Smooth muscle cell (in vitro differentiated cells): ENCODE measurements at regions not wholly inside any gene's neighbourhood (a gene's known extent, or its start where the extent isn't known, plus 50 kb on each side); places are given as distances from the start of the nearest gene placed in this dataset.

Experiments used
- DNase-seq: peaks from one replicate; lab custom pipeline; 2025; ENCODE audit not compliant: unreplicated experiment; lab: John Stamatoyannopoulos, UW
- H2AFZ ChIP-seq: fragments of 200-600 bp; sonication (generic); 2 replicates; pipeline ENCODE4 v1.6.0; 2016; ENCODE audit warnings: antibody characterized with exemption, low read depth, mild to moderate bottlenecking
- H3F3A ChIP-seq: fragments of 200-600 bp; sonication (generic); 2 replicates; pipeline ENCODE4 v1.6.0; 2017; ENCODE audit warnings: antibody characterized with exemption, low read depth
- H3K27ac ChIP-seq: fragments of 200-600 bp; sonication (generic); 2 replicates; pipeline ENCODE4 v1.5.1; 2016; ENCODE audit warnings: low read depth, mild to moderate bottlenecking
- H3K27me3 ChIP-seq: fragments of 200-600 bp; sonication (generic); 2 replicates; pipeline ENCODE4 v1.6.1; 2016; ENCODE audit warnings: low read depth, mild to moderate bottlenecking
- H3K36me3 ChIP-seq: fragments of 200-600 bp; sonication (generic); 2 replicates; pipeline ENCODE4 v1.5.1; 2016; ENCODE audit warnings: low read depth
- H3K4me1 ChIP-seq: fragments of 200-600 bp; sonication (generic); 2 replicates; pipeline ENCODE4 v1.5.1; 2016; ENCODE audit warnings: low read depth
- H3K4me2 ChIP-seq: fragments of 200-600 bp; sonication (generic); 2 replicates; pipeline ENCODE4 v1.6.0; 2016; ENCODE audit warnings: mild to moderate bottlenecking
- H3K4me3 ChIP-seq: fragments of 200-600 bp; sonication (generic); 2 replicates; pipeline ENCODE4 v1.5.1; 2016; ENCODE audit warnings: mild to moderate bottlenecking
- H3K79me2 ChIP-seq: fragments of 200-600 bp; sonication (generic); 2 replicates; pipeline ENCODE4 v1.6.0; 2016; ENCODE audit warnings: low read depth, mild to moderate bottlenecking
- H3K9ac ChIP-seq: fragments of 200-600 bp; sonication (generic); 2 replicates; pipeline ENCODE4 v1.6.0; 2016; ENCODE audit warnings: low read depth
- H3K9me3 ChIP-seq: fragments of 200-600 bp; sonication (generic); replicated peaks from 2 replicates; pipeline ENCODE4 v1.5.1; 2016; ENCODE audit warnings: low read depth
- H4K20me1 ChIP-seq: fragments of 200-600 bp; sonication (generic); 2 replicates; pipeline ENCODE4 v1.6.0; 2016; ENCODE audit warnings: low read depth
- CTCF ChIP-seq: fragments of 200-600 bp; sonication (generic); IDR thresholded peaks from 2 replicates; pipeline ENCODE4 v1.5.1; 2017; ENCODE audit warnings: borderline replicate concordance, mild to moderate bottlenecking, antibody characterized with exemption; ENCODE audit not compliant: insufficient read depth, poor library complexity, severe bottlenecking
- WGBS: methylation state at CpG from one replicate; pipeline ENCODE4 v1.1.7; 2016; ENCODE audit warnings: low lambda C conversion rate; 5-methylcytosine and 5-hydroxymethylcytosine counted together

- no peaks in the 10 kb centered on the region for H3K27me3 ChIP-seq
- no peaks in the 10 kb centered on the region for H3K9me3 ChIP-seq
- no peaks in the 10 kb centered on the region for H3K36me3 ChIP-seq
- H3K4me2 ChIP-seq, result peak overlapping the region; percentile 56
- peak overlapping the region; percentile 11 for H3K4me3 ChIP-seq
- DNase-seq, result no peak
- no peaks in the 10 kb centered on the region for H3K79me2 ChIP-seq
- peak overlapping the region; percentile 33 for H2AFZ ChIP-seq
- H3K4me1 ChIP-seq, result no peaks in the 10 kb centered on the region
- H4K20me1 ChIP-seq, result no peaks in the 10 kb centered on the region
- WGBS, result 50% methylated on average over 5 of the region's 5 CpGs
- no peak overlapping the region for H3K9ac ChIP-seq
- H3K27ac ChIP-seq, result no peak overlapping the region
- no peaks in the 10 kb centered on the region for H3F3A ChIP-seq
- TF ChIP-seq CTCF, result no peak
Observed at GRCh38 chrX:23228950-23229448, 105.7 kb upstream of the PTCHD1 start.

- Histone ChIP-seq H3K27me3 (no peaks in the 10 kb centered on the region), H3K4me3 (no peak overlapping the region), H3K36me3 (no peaks in the 10 kb centered on the region), H3K4me1 (no peaks in the 10 kb centered on the region), H3K79me2 (no peaks in the 10 kb centered on the region), H3K27ac (no peak overlapping the region), H3K9me3 (no peaks in the 10 kb centered on the region), H4K20me1 (no peaks in the 10 kb centered on the region), H3F3A (no peaks in the 10 kb centered on the region), H3K9ac (no peak overlapping the region), H2AFZ (no peak overlapping the region), H3K4me2 (no peak overlapping the region)
- WGBS, result 73% methylated on average over 5 of the region's 5 CpGs
- no peak for TF ChIP-seq CTCF
- no peak for DNase-seq
Observed at GRCh38 chrX:23235051-23235450, 99.6 kb upstream of the PTCHD1 start.

DNA sequence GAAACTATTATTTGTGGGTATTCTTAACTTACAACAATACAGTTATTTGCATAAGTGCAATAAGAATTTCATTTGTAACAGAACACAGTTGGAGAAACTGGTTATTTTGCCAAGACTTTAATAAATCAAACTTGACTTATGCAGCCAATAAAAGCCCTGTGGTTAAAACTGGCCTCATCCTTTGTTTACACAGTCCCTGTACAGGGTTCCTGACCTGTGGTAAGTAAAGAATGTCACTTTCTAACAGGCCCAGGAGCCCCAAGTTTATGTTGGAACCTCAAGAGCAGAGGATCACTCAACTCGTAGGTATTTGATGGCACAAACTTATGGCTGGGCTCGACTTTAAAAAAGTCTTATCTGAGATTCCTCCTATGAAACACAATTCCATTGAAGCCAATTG, 88.6 kb upstream of the PTCHD1 start:
- Histone ChIP-seq H4K20me1 (no peaks in the 10 kb centered on the region), H3K4me3 (no peak overlapping the region), H3K9me3 (no peaks in the 10 kb centered on the region), H3F3A (no peaks in the 10 kb centered on the region), H3K4me1 (no peaks in the 10 kb centered on the region), H3K27ac (no peak overlapping the region), H3K79me2 (no peaks in the 10 kb centered on the region), H3K9ac (no peak overlapping the region), H3K36me3 (no peaks in the 10 kb centered on the region), H3K4me2 (no peak overlapping the region), H2AFZ (no peak overlapping the region), H3K27me3 (no peaks in the 10 kb centered on the region)
- no peak for DNase-seq
- no peak for TF ChIP-seq CTCF
- 73% methylated on average over 2 of the region's 2 CpGs for WGBS

DNA sequence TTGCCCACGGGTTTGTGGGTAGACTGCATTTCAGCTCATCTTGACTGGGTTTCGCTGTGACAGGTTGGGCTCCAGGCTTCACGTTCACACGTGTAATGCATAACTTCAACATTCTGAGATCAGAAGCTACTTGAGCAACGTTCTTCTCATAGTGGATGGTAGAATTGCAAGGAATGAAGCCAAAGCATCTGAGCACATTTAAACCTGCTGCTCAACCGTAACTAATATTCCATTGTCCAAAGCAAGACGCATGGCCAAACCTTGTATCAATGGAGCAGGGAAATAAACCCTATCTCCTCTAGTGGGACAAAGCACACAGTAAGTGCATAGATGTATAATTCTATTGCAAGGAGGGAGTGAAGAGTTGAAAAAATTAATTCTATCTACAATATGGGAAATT, 86.5 kb upstream of the PTCHD1 start:
- no peaks in the 10 kb centered on the region for H3K36me3 ChIP-seq

More for the DNA sequence above, 86.5 kb upstream of the PTCHD1 start:
- no peak overlapping the region for H3K27ac ChIP-seq
- no peak overlapping the region for H3K9ac ChIP-seq
- H3K79me2 ChIP-seq, result no peaks in the 10 kb centered on the region
- H2AFZ ChIP-seq, result no peak overlapping the region
- no peak overlapping the region for H3K4me2 ChIP-seq
- WGBS, result 89% methylated on average over 7 of the region's 7 CpGs
- DNase-seq, result no peak
- no peaks in the 10 kb centered on the region for H3K4me1 ChIP-seq
- H4K20me1 ChIP-seq, result no peaks in the 10 kb centered on the region
- no peaks in the 10 kb centered on the region for H3K27me3 ChIP-seq
- no peak for TF ChIP-seq CTCF
- no peaks in the 10 kb centered on the region for H3F3A ChIP-seq
- no peak overlapping the region for H3K4me3 ChIP-seq
- H3K9me3 ChIP-seq, result no peaks in the 10 kb centered on the region
